Lower leg skin (tissue), 4 donors: ENCODE measurements at regions not wholly inside any gene's neighbourhood (a gene's known extent, or its start where the extent isn't known, plus 50 kb on each side); places are given as distances from the start of the nearest gene placed in this dataset.

Source experiments
- DNase-seq, 2 donors: peaks; one replicate each; pipeline ENCODE4 v3.0.0-alpha.2; 2019; ENCODE audit warnings: low spot score in 2 of 2
- H3K4me3 ChIP-seq: fragments of 200-600 bp; sonication (generic); 2 replicates; pipeline ENCODE4 v1.5.1; 2017; ENCODE audit warnings: mild to moderate bottlenecking, low read depth; ENCODE audit not compliant: poor library complexity, severe bottlenecking
- POLR2A ChIP-seq, 2 donors: fragments of 450-650 bp; IDR thresholded peaks; one replicate each; pipeline ENCODE4 v1.6.1; 2016 to 2017; ENCODE audit warnings: antibody characterized with exemption in 2 of 2, mild to moderate bottlenecking in 1 of 2, moderate library complexity in 1 of 2
- WGBS, 2 donors: methylation state at CpG; one replicate each; pipeline ENCODE4 v1.1.5; 2018; 5-methylcytosine and 5-hydroxymethylcytosine counted together
- intact Hi-C: fragments of 100-400 bp; cut with DNase I; formaldehyde crosslinking; loops from one replicate; pipeline ENCODE4 v1.15.0; 2023; ENCODE audit warnings: low total_unique reads
- TF ChIP-seq, protein P1 (sequence below), 3 donors: fragments of 450-650 bp; IDR thresholded peaks; one replicate each; pipeline ENCODE4 v1.5.1; 2016; ENCODE audit warnings: antibody characterized with exemption in 3 of 3, mild to moderate bottlenecking in 3 of 3, moderate library complexity in 2 of 3

- 88 to 94% methylated on average over 2 of the region's 2 CpGs for WGBS, 2 donors
- TF ChIP-seq POLR2A (IDR thresholded peaks at IDR 0.05) = no peak
- TF ChIP-seq, protein P1, sequence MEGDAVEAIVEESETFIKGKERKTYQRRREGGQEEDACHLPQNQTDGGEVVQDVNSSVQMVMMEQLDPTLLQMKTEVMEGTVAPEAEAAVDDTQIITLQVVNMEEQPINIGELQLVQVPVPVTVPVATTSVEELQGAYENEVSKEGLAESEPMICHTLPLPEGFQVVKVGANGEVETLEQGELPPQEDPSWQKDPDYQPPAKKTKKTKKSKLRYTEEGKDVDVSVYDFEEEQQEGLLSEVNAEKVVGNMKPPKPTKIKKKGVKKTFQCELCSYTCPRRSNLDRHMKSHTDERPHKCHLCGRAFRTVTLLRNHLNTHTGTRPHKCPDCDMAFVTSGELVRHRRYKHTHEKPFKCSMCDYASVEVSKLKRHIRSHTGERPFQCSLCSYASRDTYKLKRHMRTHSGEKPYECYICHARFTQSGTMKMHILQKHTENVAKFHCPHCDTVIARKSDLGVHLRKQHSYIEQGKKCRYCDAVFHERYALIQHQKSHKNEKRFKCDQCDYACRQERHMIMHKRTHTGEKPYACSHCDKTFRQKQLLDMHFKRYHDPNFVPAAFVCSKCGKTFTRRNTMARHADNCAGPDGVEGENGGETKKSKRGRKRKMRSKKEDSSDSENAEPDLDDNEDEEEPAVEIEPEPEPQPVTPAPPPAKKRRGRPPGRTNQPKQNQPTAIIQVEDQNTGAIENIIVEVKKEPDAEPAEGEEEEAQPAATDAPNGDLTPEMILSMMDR (IDR thresholded peaks at IDR 0.05) = no peak
- DNase-seq = no peak
- intact Hi-C loops = no loop called here
- H3K4me3 ChIP-seq = no peak overlapping the region
These were observed 237.5 kb downstream of the PAPSS1 start for GRCh38 chr4:107482546-107482945.

- DNase-seq = no peak
- TF ChIP-seq, protein P1 (IDR thresholded peaks at IDR 0.05) = no peak
- TF ChIP-seq POLR2A (IDR thresholded peaks at IDR 0.05) = no peak
- H3K4me3 ChIP-seq = no peak overlapping the region
- intact Hi-C loops = no loop called here
These were observed 241.6 kb downstream of the PAPSS1 start for GRCh38 chr4:107478327-107478980.

GRCh38 chr4:107473126-107473525 lies 246.9 kb downstream of the PAPSS1 start:
- intact Hi-C loops = no loop called here
- TF ChIP-seq, protein P1 (IDR thresholded peaks at IDR 0.05) = no peak
- no peak for TF ChIP-seq POLR2A (IDR thresholded peaks at IDR 0.05)
- 0 to 26% methylated on average over 1 of the region's 1 CpG for WGBS, 2 donors
- no peak for DNase-seq
- H3K4me3 ChIP-seq = no peak overlapping the region

- TF ChIP-seq POLR2A (IDR thresholded peaks at IDR 0.05) = no peak
- TF ChIP-seq, protein P1 (IDR thresholded peaks at IDR 0.05) = no peak
- H3K4me3 ChIP-seq = no peak overlapping the region
- 36 to 58% methylated on average over 1 of the region's 1 CpG for WGBS, 2 donors
- intact Hi-C loops = no loop called here
- DNase-seq = no peak
These were observed 247.6 kb downstream of the PAPSS1 start for GRCh38 chr4:107472265-107472948.

- TF ChIP-seq, protein P1 (IDR thresholded peaks at IDR 0.05) = no peak
- TF ChIP-seq POLR2A (IDR thresholded peaks at IDR 0.05) = no peak
- WGBS, 2 donors = 73 to 80% methylated on average over 3 of the region's 3 CpGs
- no peak for DNase-seq
- intact Hi-C loops = no loop called here
- no peak overlapping the region for H3K4me3 ChIP-seq
These were observed 249.9 kb downstream of the PAPSS1 start for GRCh38 chr4:107470173-107470572.
